DMS153 treated with DMSO at 0.1 percent for 48 hours (cell line): ENCODE measurements at regions not wholly inside any gene's neighbourhood (a gene's known extent, or its start where the extent isn't known, plus 50 kb on each side); places are given as distances from the start of the nearest gene placed in this dataset.

Experiments
- DNase-seq: peaks from one replicate; lab custom pipeline; 2025; ENCODE audit not compliant: unreplicated experiment; lab: John Stamatoyannopoulos, UW

DNA sequence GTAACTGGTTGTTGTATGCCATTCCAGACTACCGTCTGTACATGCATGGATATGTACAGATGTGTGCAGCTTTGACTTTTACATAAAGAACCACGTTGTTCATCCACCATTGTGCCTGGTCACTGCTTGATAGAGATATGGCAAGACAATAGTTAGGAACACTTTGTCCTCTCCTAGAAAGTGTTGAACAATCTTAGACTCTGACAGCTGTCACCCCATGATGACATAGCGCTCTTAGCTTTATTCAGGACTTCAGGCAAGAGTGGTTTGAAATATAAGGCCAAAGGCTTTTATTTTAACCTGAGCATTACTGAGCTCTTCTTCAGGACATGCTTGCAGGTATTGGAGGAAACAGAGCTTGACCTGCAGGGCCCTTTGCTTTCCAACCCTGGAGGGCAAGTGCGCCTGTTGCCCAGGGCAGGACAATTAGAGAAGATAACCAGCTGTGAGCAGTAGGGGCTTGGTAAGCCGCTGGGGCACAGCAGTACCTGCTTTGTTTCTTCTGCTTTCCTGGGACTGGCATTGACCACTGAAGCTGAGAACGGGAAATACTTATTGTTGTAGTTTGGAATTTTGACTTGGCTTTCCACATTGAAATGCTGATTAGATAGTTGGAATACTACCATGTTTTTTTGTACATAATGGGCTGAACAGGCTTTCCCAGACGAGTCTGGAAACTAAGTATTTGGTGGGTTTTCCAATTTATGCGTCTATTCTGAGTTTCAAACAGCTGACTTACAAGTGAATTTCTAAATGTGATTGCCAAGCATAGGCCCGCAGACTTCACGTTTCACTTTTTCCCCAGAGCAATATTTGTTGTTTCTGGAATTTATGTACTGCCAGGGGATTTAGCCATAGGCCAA, 51.1 kb downstream of the GARRE1 start:
- DNase-seq, result no peak

DNA sequence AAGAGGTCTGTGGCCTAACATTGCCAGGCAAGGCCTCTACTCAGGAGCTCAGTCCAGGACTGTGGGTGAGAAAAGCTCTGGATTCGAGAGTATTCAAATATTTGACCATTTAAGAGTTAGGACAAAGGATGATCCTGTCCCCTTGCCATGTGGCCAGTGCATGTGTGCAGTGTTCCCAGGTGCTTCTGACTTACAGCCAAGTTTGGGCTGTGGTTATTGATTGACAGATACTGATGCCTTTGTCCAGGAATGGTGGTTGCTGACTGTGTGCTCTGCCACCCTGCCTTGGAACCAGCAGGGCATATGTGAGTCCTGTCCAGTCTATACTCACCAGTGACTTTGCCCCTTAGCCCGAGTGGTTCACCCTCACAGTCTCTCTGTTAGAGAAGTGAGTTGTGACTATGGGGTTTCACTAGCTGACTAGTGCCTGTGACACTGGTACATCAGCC, 51.9 kb downstream of the GARRE1 start:
- DNase-seq, result no peak

DNA sequence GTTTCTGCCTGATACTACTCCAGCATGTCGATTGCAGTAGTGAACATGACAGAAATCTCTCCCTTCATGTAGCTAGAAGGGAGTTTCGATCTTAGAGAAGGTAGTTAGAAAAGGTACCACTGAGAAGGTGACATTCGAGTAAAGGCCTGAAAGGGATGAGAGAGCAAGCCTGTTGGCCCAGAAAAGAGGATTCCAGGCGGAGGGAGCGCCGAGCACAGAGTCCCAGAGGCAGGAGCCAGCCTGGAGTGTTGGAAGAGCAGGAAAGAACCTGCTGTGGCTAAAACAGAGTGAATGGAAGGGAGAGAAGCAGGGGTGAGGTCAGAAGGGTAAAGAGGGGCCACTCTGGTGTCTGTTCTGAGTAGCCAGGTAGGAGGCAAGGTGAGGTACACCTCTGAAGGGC, 52.5 kb downstream of the GARRE1 start:
- no peak for DNase-seq

DNA sequence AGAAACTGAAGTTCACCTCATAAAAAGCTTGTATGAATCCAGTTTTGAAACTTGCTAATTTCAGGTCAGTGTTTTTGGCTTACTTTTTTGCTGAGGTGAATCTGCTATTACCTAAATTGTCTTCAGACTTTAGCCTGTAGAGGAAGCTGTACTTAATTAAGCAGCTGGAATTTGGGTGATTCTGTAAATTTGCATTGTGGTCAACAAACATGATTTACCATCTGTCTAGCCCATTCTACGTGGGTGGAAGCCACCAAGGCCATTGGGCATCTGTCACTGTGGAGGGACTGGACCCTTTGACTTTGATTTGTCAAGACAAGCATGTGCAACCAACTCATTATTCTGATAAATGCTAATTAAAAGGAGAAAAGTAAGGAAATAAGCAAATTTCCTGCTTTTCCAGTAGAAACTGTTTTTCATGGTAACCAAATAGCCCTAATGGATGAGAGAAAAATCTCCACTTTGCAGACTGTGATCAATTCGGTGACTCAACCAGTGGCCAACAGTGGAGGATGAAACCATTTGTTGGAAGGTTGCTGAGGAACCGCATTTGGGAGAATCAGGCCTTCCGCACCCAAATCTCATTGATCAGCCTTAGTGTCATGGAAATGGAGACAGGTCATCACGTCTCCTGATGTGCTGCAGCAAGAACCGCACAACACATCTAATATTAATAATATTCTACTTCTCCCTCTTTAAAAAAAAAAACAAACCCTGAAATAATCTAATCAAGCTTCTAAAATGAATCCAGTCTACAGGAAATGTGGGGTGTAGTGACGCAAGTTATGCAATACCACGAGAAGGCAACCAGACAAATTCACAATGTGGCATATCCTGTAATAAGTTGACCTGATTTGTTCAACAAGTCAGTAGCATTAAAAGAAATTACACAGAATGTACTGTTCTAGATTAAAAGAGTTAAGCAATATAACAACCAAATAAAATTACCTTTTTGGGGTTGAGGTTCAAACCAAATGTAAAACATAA, 54.3 kb downstream of the GARRE1 start:
- DNase-seq, result no peak

DNA sequence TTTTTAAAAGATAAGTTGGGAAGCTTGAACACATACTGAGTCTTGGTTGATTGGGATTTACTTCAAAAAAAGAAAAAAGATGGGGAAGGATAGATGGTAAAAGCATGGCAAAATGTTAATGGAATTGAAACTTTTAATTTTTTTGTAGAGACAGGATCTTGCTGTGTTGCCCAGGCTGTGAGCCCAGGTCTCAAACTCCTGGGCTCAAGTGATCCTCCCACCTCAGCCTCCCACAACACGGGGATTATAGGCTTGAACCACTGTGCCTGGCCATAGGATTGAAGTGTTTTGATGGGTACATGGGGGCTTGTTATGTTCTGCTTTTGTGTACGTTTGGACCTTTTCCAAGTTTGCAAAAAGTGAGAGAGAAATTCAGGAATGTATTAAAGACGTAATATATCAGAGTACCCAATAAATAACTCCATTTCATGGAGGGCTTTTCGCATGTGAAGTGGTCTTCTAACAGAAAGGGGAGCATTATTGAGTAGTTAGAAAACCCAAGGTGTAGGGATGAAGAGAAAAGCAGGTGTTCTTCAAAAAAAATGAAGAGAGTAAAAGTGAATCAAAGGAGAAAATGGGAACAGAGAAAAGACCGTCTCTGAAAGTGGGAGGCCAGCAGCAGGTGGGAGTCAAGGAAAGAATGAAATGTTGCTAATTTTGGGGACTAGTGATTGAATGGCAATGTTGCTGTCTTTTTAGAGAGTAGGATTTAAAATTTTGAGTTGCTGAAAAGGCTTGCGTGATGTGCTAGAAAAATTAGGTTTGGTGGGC, 55.2 kb downstream of the GARRE1 start:
- no peak for DNase-seq

DNA sequence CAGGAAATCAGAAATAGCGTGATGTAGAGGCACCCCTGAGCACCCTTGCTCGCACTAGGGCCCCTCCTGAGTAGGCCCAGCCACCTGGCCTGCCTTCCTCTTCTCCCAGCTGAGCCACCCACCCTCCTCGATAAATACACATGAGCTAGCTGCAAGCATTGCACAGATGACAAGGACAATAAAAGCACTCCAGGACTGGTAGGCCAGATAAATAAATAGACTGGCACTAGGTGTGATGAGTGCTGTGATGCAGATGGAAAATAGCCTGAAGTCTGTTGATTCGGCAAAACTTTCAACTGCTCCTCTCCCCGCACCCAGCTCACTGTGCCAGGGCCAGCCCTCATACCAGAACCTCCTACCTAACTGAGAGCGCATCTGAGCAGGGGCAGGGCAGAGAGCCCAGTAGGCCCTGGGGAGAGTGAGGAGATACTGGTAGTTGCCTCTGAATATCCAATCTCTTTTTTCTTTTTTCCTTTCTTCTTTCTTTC, 54.5 kb upstream of the GPI start:
- peak; percentile 73 for DNase-seq

DNA sequence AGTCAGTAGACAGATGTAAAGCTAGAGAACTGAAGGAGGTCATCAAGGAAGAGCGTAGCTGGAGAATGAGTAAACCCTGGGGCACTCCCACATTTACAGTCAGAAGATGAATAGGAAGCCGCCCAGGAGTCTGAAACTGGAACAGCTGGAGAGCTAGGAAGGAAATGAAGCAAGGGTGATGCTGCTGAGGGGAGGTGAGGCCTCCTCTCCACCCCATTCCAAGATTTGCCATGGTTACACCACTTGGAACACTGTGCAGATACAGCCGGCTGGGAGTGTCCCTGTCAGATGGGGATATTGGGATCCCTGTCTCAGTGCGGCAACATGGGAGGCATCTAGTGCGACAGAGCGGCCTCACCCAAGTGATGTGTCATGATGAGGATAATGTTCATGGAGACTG, 51.8 kb upstream of the GPI start:
- no peak for DNase-seq

DNA sequence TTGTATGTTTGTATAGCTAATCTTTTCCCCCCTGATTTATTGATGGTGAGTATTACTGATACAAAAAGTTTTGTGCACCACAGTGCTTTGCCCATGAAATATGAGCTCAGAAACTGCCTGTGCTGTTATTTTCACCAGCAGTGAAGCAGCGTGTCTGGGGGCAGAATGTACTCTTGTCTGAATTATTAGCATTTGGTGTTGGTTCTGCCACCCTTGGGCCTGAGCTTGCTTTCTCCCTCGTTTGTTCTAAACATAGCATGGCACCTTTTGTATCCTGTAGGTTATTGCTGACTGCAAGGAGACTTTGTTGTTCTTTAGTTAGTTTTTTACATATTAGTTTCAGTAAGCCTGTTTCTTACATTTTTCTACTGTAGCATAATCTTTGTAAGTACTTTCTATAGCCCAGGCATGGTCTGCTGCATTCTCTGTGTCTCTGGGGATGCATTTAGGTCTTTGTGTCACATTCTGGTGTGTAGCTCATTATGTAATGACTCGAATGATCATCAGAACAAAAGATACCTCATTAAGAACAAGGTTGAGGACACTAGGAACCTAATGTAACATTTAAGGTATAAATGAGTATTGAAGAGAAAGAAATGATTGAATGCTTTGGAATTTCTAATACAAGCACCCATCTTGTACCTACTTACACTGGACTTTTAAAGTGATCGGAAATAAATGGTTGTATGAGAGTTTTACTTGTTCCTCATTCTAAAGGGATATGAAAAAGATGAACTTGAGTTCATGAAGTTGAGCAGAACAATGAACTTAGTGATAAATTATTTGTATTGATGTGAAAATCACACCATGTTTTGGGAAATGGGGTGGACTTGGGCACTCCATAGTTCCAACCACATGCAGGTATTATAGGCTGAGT, 50.3 kb upstream of the GPI start:
- DNase-seq, result no peak
